Daoy (cell line): ENCODE measurements at regions not wholly inside any gene's neighbourhood (a gene's known extent, or its start where the extent isn't known, plus 50 kb on each side); places are given as distances from the start of the nearest gene placed in this dataset.

ENCODE experiments used
- DNase-seq: peaks from one replicate; pipeline ENCODE4 v3.0.0-alpha.2; 2015; ENCODE audit warnings: low read depth

DNA sequence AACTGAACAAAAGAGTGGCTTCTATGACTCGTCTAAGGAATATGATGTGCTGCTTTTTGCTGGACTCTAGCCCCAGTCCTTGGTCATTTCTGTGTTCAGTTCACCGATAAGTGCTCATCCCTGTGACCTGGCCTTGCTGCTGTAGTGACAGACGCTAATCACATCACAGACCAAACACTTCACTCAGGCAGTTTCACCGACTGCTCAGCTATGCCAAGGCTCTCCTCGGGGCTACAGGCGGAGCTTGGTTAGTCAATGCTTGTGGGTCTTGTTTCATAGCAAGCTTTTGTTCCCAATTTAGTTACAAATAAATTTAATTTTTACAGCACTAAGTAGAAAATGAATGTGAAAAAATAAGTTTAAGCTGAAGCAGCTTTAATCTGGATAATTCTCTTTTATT lies 190.8 kb upstream of the PRKCQ start:
- DNase-seq: no peak

DNA sequence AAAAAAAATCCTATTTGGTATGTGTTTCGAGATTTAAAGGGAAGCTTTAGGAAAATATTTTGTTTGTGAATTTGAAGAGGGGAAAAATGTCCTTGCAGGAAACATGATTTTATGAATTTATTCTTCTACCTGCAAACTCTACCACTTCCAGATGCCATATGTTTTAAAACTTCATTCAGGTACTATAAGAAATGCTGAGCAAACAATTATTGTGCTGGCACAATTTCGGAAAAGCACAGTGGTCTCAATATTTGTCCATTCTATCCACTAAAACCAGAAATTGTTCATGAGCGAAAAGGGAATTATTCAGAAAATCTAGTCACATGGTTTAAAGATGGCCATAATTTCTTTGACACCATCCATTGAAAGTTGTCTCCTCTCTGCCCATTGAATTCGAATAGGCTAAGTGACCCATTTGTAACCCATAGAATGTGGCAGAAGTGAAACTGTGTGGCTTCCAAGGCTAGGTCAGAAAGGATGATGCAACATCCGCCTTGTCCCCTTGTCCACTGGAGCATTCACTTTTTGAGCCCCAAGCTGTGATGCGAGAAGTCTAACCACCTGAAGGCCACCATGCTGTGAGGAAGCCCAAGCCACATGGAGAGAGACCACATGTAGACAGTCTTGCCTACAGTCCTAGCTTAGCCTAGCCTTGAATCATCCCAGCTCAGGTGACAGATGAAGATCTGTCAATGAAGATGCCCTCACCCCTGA lies 189.8 kb upstream of the PRKCQ start:
- DNase-seq: no peak

DNA sequence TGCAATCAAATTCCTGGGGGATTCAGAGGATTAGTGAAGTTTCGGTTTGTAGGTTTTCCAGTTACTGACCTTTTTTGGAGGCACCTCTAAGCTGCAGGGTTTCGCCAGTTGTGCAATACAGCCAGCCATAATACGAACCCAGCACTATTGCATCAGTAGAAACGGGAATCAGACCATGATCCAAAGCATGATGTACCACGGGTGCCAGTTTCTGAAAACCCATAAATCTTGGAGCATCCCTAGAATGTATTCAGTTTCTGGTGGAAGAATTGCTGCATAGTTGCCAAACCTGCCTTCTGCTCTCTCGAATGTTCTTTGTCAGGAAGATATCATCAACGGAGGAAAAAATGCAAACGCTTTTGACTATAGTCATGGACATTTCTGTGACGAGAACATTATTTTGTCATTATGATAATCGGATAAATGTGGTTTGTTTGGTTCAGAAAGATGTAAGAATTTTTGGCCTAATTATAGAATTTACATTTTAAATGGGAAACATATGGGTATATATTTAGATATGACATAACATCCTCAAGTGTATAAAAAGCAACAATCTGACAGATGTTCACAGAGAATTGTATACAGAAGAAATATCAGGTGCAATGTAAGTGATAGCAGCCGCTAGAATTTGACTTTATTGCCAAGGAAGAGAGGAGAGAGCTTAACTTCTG lies 186.2 kb upstream of the PRKCQ start:
- DNase-seq: no peak

DNA sequence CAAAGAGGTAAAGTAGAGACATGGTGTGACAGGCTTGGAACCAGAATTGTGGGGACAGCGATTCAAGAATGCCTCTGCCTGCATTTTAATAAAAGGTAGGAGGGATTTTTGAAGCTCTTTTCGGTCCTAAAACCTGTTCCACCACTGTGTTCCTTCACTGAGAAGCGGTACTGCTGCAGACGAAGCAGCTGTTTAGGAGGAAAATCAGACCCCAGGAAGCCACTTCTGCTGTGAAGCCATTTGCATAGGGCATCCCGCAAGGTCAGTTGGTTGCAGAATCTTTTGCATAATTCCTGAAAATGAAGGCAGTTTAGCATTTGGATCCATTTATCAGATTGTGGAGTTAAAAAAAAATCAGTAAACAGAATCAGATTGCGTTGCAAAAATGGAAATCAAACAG lies 183.3 kb upstream of the PRKCQ start:
- no peak for DNase-seq

DNA sequence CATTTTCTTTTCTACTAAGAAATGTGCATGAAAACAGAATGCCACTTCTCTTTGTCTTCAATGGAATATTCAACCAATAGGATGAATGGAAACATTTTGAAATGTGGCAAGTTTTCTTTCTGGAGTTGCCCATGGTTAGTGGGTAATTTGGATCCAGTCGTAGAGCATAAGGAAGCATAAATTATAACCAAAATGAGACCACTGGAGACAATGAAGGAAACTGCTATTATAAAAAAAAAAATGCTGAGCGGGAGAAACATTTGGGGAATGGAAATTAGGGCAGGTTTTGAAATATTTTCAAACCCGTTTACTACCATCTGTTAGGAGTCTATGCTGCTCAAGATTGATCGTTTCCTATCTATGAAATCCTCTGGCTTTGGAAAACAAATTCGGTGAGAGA lies 182.9 kb upstream of the PRKCQ start:
- no peak for DNase-seq

DNA sequence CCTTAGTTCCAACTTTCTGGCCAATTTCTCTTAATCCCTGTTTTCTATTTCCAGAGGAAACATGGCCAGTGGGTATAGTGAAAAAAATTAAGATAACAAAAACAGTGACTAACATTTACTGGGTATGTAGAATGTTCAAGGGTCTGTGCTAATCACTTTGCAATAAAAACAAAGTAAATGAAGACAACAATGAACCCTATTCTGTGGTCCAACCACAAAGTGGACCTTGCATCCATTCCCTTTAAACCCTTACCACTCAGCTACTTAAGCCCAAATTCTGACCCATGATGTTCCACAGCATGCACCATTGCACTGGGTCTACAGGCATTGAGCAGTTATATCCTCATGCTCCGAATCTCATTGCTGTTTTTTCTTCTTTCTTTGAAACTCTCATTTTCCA lies 179.9 kb upstream of the PRKCQ start:
- DNase-seq: no peak

DNA sequence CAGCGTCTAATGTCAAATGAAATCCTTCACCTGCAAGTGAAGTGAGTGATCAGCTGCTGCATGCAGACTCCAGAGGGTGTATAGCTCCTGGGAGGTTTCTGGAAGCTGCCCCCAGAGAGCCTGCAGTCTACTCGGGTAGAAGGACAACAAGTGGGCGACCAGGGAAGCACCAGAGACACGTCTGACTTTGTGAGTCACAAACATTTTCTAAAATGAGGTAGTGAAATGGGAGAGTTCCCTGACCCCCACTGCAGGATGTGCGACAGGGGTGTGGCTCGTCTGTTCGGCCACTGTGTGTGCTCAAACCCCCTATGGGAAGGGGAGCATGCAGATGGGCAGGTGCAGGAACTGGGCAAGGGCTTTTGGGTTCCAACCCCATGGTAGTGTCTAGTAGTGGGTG lies 177.1 kb upstream of the PRKCQ start:
- DNase-seq: no peak

DNA sequence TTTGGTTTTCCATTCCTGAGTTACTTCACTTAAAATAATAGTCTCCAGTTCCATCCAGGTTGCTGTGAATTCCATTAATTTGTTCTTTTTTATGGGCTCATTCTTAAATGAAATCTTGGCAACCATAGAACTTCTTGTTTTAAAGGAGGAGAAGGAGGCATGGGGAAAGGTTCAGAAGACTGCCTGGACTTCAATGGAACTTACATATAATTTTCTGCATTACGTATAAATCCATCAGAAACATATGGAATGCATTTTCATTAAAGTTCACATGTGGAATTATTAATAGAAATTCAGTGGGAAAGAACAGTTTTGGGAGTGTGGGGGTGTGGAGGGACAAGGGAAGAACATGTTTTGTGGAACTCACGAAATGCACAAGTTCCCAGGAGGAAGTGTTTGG lies 176.6 kb upstream of the PRKCQ start:
- no peak for DNase-seq

DNA sequence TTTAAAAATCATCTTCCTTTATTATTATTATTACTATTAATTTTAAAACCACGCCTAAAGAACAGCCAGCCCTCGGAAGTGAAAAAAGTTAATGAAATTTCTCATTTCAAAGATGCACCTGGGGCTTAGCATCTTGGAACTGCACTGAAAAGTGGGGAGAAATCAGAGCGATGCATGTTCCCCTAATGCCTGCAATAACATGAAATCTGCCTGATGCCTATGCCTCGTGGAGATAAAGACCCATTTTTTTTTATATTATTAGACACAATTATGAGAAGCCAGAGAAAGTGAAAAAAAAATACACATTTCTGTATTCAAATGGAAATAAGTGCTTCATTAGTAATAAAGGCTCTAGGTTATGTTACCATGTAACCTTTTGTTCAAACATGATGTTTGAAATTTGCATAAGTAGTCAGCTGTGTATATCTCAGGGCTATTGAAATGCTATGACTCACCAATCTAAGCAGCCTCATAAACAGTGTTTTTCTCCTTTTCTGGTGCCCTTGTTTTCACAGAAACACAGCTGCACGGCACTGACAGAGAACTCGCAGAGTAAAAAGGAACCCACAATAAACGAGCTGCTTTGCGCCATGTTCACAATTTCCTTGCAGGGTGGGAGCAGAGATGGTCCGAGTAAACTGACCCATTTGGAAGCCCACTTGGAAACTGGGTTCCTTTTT lies 175.8 kb upstream of the PRKCQ start:
- DNase-seq: no peak

DNA sequence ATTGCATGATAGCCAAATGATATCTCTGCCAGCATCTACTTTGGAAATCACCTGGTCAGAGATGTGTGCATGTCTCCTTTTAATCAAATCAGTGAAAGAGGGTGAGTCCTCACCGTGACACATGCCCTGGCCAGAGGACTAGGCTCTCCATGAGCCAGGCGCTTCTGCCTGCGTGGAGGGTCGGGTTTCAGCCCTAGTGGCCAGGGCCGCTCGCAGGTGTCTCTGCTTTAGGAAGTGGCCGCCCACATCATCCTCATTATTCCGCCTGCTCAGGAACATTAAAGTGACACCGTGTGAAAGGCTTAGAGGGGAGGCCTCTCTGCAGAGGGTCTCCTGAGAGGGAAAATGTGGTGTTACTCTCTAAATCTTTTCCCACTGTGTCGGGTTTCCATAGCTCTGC lies 173.6 kb upstream of the PRKCQ start:
- no peak for DNase-seq

DNA sequence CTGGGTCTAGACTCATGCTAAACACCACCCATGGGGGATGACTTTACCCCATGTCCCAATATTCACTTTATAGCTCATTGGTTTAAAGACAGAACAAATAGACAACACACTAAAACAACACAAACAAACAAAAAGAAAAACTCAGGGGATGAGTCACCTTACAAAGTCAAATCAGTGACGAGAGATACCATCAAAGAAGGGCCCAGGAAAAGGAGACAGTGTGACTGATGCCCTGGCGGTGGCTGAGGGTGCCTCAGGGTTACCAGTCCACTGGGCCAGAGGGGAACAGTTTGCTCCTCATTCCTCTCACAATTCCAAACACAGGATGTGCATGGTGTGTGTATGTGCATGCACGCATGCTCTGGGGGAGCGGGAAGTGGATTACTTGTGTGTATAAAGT lies 171.3 kb upstream of the PRKCQ start:
- no peak for DNase-seq

DNA sequence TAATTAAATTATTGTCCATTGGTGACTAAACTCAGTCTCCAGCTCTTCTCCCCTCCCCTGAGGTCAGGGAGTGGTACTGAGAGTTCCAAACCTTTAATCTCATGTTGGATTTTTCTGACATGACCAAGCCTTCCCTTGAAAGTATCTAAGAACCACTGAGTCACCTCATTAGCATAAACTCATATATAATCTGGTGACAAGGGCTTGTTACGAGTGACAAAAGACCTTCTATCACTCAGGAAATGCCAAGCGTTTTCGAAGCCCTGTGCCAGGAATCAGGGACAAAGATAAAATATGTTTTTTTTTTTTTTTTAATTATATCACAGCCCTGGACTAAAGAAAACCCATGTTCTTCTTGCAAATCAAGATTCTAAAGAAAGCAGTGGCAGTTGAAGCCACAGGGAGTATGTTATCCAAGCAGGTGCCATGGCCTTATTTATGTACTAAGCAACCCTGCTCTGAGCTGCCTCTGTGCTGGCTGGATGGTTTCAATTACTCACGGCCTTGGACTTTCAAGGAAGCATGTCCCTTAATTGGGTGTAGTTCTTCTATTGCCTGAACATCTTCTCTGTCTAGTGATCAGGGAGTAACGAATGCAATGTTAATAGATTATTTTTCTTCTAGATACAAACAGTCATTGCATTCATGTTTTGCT lies 169.0 kb upstream of the PRKCQ start:
- DNase-seq: peak; percentile 45

DNA sequence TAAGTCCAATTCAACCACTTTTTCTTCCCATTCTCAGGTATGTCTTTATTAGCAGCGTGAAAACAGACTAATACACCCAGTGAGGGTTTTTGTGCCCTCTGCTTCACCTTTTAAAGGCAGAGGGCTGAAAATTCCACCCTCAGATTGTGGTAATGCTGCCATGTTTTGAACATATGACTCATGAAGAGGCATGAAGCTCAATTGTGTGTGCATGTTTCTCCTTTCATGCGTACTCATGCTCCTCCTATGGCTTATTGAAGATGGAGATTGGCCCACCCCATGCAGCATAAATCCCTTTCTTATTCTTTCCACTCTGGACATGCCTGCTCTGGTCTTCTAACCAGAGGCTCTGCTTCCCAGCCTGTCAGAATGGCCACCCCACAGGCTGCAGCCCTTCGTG lies 168.0 kb upstream of the PRKCQ start:
- no peak for DNase-seq

DNA sequence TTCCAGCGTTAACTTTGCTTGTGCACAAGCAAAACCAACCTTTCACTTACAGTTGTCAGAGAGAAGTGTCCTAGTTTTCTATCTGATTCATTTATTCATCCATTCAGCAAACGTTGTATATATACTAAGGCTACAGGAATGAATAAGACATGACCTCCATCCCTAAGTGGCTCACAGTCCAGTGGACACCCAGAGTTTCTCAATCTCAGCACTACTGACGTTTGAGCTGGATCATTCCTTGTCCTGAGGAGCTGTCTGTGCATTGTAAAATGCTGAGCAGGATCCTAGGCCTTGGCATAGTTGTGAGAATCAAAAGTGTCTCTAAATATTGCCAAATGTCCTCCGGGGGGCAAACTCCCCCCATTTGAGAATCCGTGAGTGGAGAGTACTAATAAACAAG lies 166.7 kb upstream of the PRKCQ start:
- no peak for DNase-seq

DNA sequence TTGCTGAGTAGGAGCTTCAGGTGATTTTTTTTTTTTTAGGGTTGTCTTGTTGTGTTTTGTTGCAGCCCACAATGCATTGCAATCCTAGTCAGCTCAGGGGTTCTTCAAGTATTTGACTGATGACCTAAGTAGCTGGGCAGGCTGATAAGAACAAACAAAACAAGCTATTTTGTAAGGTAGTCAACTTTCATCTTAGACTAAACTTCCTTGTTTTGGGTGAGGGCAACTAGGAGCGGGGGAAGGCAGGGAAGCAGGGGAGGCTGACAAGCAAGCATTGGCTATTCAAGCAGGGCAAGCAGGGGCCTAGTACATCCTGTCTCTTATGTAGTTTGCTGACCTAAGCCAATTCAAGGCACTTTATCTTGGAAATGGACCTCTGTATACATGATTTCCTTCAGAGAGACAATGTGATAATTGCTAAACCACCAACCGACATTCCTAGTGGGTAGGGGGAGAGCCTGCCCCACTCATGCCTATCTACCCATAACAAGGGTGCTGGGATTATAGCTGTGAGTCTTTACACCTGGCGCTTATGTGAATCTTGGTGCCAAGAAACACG lies 163.3 kb upstream of the PRKCQ start:
- DNase-seq: no peak

DNA sequence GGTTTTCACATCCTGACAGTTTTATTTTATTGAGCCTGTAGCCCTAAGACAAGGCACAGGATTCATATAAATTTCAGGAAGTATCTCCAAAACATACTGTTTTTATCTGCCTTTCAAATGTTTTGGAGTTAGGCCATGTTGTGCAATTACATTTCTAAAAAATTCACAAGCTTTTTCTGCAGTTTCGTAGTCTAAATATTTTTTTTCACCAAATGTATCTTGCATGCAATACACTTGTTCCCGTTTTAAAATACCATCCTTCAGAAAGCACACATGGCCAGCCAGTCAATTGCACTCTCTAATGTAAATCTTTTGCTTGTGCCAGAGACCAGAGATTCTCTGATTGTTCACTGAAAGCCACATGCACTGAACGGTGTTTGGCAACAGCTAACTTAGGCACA lies 161.5 kb upstream of the PRKCQ start:
- no peak for DNase-seq

DNA sequence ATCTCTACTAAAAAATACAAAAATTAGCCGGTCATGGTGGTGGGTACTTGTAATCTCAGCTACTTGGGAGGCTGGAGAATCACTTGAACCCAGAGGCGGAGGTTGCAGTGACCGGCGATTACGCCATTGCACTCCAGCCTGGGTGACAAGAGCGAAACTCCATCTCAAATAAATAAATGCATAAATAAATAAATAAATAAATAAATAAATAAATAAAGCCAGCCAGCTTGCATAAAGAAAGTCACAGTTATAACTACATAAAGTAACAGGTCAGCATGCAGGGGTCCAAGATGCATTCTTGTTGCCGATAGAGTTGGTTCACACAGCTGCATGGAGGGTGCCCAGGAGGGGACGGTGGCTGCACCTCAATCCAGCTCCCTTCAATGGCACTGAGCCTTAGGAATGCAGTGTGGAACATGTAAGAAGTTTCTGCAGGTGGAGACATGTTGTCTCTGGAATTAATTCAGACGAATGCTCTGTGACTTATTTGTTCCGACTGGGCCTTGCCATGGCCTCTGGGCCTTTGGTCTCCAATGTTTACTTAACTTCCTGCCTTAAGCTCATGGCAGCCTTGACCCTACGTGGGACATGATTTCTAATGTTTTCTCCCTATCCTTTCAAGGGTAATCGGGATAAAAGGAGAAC lies 159.6 kb upstream of the PRKCQ start:
- no peak for DNase-seq

DNA sequence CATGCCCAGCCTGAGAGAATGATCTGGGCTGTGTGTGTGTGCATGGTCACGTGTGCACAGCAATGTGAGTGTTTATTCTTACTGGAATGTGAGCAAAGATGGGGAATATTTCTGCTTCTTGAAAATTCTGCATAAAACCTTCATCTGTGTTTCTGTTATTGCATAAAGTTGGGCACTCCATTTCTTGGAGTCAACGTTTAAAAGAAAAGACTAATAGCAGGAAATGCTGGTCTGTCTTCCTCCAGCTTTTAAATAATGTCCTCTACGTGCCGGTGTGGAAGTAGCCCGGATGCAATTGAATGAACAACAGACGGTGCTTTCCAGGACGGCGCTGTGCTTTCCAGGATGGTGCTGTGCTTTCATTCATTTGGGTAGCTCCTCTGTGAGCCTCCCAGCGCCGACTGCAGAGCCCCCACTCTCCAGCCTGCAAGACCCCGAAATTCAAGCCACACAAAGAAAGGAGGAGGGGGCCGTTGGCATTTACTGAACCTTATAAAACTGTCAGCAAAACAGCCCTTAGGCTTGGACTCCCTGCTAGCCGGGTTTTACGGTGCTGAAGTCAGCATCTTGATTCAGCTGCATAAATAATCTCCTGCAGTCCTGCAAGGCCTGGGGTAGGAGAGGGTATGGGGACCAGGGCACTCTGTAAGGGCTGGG lies 158.2 kb upstream of the PRKCQ start:
- peak; percentile 32 for DNase-seq

DNA sequence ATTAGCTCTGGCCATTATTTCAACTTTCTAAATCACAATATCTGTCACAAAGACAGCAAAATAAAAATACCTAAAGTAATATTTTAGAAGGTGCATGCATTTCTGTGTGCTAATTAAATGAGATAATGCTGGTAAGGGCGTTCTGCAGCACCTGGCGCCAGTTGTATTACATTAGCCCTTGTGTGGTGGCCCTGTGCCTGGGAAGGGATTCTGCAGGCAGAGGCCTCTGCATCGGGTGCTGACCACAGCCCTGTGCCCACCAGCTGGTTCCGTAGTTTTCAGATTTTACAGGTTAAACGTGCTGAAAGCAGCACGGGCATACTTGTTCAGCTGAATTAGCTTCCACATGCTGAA lies 157.7 kb upstream of the PRKCQ start:
- no peak for DNase-seq

DNA sequence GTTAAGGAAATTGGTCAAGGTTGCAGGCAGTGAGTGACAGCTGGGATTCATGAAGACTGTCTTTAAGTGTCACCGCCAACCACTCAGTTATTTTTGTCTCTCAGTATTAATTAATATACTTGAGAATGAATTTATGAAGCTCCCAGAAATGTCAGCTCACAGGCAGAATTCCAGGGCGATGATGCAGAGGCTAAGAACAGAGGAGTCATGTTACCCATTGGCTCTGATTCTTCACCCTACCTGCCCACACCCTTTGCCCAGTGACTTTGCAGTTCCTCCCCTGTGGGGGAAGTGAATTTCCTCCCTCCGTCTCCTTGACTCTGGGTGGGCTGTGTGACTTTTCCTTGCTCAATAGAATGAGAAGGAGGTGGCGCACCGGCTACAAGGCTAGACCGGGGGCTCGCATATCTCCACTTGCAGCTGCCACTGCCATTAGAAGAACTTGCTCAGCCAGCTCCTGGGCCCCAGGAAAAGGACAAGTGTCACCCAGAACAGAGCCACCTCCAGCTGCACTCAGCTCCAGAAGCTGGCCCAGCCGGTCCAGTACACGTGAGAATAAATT lies 157.1 kb upstream of the PRKCQ start:
- DNase-seq: peak; percentile 77

DNA sequence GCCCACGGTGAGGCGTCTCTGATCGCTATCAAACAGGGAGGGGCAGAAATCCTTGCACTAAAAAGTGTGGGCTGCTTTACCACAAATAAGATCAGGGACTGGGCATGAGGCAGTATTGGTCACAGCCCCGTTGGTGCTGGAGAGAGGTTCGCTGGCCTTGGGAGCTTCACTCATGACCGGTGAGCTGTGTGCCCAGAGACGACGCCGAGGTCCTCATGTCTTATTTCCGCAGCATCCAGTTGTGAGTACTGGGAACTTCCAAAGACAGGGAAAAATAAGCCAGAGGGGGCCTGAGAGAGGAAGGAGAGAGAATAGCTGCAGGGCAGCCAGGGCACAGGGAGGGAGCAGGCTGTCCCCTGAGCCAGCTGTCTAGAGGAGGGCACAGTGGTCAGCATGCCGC lies 154.2 kb upstream of the PRKCQ start:
- DNase-seq: no peak
